Adipocyte (in vitro differentiated cells): ENCODE measurements at regions not wholly inside any gene's neighbourhood (a gene's known extent, or its start where the extent isn't known, plus 50 kb on each side); places are given as distances from the start of the nearest gene placed in this dataset.
"Not testable (repeated sequence)": the region's sequence is repeated elsewhere in the genome, so short reads cannot be mapped to it uniquely, and the experiment has no call there.

Experiments used
- DNase-seq: peaks from one replicate; pipeline ENCODE4 v3.0.0-alpha.2; 2015; ENCODE audit warnings: low read depth
- H3K27me3 ChIP-seq: replicated peaks from 2 replicates; pipeline ENCODE4 v1.7.0; 2013; ENCODE audit warnings: mild to moderate bottlenecking, low read length, moderate library complexity; ENCODE audit not compliant: control insufficient read depth, insufficient read depth
- H3K36me3 ChIP-seq: 2 replicates; pipeline ENCODE4 v1.7.0; 2013; ENCODE audit warnings: low read length, mild to moderate bottlenecking, moderate library complexity; ENCODE audit not compliant: control insufficient read depth, insufficient read depth, severe bottlenecking
- H3K4me1 ChIP-seq: 2 replicates; pipeline ENCODE4 v1.7.0; 2013; ENCODE audit warnings: mild to moderate bottlenecking, low read length, moderate library complexity; ENCODE audit not compliant: control insufficient read depth, insufficient read depth
- H3K4me3 ChIP-seq: 2 replicates; pipeline ENCODE4 v1.7.0; 2013; ENCODE audit warnings: mild to moderate bottlenecking, low read length, moderate library complexity
- H3K9ac ChIP-seq: 2 replicates; pipeline ENCODE4 v1.7.0; 2013; ENCODE audit warnings: mild to moderate bottlenecking, low read length, moderate library complexity
- H3K9me3 ChIP-seq: 2 replicates; pipeline ENCODE4 v1.7.0; 2013; ENCODE audit warnings: mild to moderate bottlenecking, low read length, moderate library complexity; ENCODE audit not compliant: control insufficient read depth

GRCh38 chr1:99361406-99361805 lies 97.1 kb downstream of the PLPPR4 start:
- Histone ChIP-seq H3K36me3 (no peaks in the 10 kb centered on the region), H3K27me3 (no peaks in the 10 kb centered on the region), H3K4me3 (no peak overlapping the region), H3K9ac (no peak overlapping the region), H3K4me1 (no peaks in the 10 kb centered on the region), H3K9me3 (no peaks in the 10 kb centered on the region)
- DNase-seq, result no peak

GRCh38 chr1:99363531-99363930 lies 99.2 kb downstream of the PLPPR4 start:
- Histone ChIP-seq H3K9ac (no peak overlapping the region), H3K27me3 (no peaks in the 10 kb centered on the region), H3K9me3 (no peaks in the 10 kb centered on the region), H3K36me3 (no peaks in the 10 kb centered on the region), H3K4me1 (no peaks in the 10 kb centered on the region), H3K4me3 (no peak overlapping the region)
- no peak for DNase-seq

- no peak for DNase-seq
- no peak overlapping the region for H3K4me3 ChIP-seq
- H3K9ac ChIP-seq, result no peak overlapping the region
- no peaks in the 10 kb centered on the region for H3K36me3 ChIP-seq
- no peaks in the 10 kb centered on the region for H3K27me3 ChIP-seq
- peaks cover 2% of the 10 kb centered on the region for H3K4me1 ChIP-seq
- H3K9me3 ChIP-seq, result no peaks in the 10 kb centered on the region
Measured at GRCh38 chr1:99365141-99365540, 100.8 kb downstream of the PLPPR4 start.

GRCh38 chr1:99365545-99365944 lies 101.3 kb downstream of the PLPPR4 start:
- Histone ChIP-seq H3K36me3 (no peaks in the 10 kb centered on the region), H3K9me3 (no peaks in the 10 kb centered on the region), H3K27me3 (no peaks in the 10 kb centered on the region), H3K9ac (no peak overlapping the region), H3K4me3 (no peak overlapping the region), H3K4me1 (peaks cover 6% of the 10 kb centered on the region)
- no peak for DNase-seq

GRCh38 chr1:99369154-99369553 lies 104.9 kb downstream of the PLPPR4 start:
- Histone ChIP-seq H3K36me3 (no peaks in the 10 kb centered on the region), H3K4me3 (no peak overlapping the region), H3K27me3 (no peaks in the 10 kb centered on the region), H3K9ac (no peak overlapping the region), H3K4me1 (peaks cover 20% of the 10 kb centered on the region), H3K9me3 (no peaks in the 10 kb centered on the region)
- no peak for DNase-seq

- no peak for DNase-seq
- H3K36me3 ChIP-seq, result no peaks in the 10 kb centered on the region
- no peaks in the 10 kb centered on the region for H3K9me3 ChIP-seq
- no peak overlapping the region for H3K9ac ChIP-seq
- peaks cover 20% of the 10 kb centered on the region for H3K4me1 ChIP-seq
- H3K27me3 ChIP-seq, result no peaks in the 10 kb centered on the region
- H3K4me3 ChIP-seq, result no peak overlapping the region
Measured at GRCh38 chr1:99370476-99370875, 106.2 kb downstream of the PLPPR4 start.

GRCh38 chr1:99371413-99371812 lies 107.1 kb downstream of the PLPPR4 start:
- no peaks in the 10 kb centered on the region for H3K9me3 ChIP-seq
- DNase-seq, result no peak
- no peaks in the 10 kb centered on the region for H3K27me3 ChIP-seq
- H3K9ac ChIP-seq, result no peak overlapping the region
- H3K4me3 ChIP-seq, result no peak overlapping the region
- peaks cover 20% of the 10 kb centered on the region for H3K4me1 ChIP-seq
- no peaks in the 10 kb centered on the region for H3K36me3 ChIP-seq

- Histone ChIP-seq H3K36me3 (no peaks in the 10 kb centered on the region), H3K27me3 (no peaks in the 10 kb centered on the region), H3K4me1 (peaks cover 21% of the 10 kb centered on the region), H3K9me3 (no peaks in the 10 kb centered on the region), H3K4me3 (no peak overlapping the region), H3K9ac (no peak overlapping the region)
- DNase-seq, result no peak
Measured at GRCh38 chr1:99374109-99374508, 109.8 kb downstream of the PLPPR4 start.

GRCh38 chr1:99374693-99375092 lies 110.4 kb downstream of the PLPPR4 start:
- not testable (repeated sequence) for H3K4me3 ChIP-seq, H3K36me3 ChIP-seq, H3K9ac ChIP-seq, DNase-seq, H3K9me3 ChIP-seq, H3K27me3 ChIP-seq
- H3K4me1 ChIP-seq, result peaks cover 22% of the 10 kb centered on the region

GRCh38 chr1:99384021-99384420 lies 119.7 kb downstream of the PLPPR4 start:
- no peaks in the 10 kb centered on the region for H3K27me3 ChIP-seq
- peaks cover 3% of the 10 kb centered on the region for H3K4me1 ChIP-seq
- no peaks in the 10 kb centered on the region for H3K9me3 ChIP-seq
- no peaks in the 10 kb centered on the region for H3K36me3 ChIP-seq
- no peak overlapping the region for H3K4me3 ChIP-seq
- no peak for DNase-seq
- no peak overlapping the region for H3K9ac ChIP-seq

GRCh38 chr1:99385852-99386251 lies 121.6 kb downstream of the PLPPR4 start:
- no peaks in the 10 kb centered on the region for H3K27me3 ChIP-seq
- H3K4me1 ChIP-seq, result no peaks in the 10 kb centered on the region
- no peak for DNase-seq
- no peak overlapping the region for H3K9ac ChIP-seq
- no peak overlapping the region for H3K4me3 ChIP-seq
- H3K9me3 ChIP-seq, result no peaks in the 10 kb centered on the region
- no peaks in the 10 kb centered on the region for H3K36me3 ChIP-seq

- Histone ChIP-seq H3K4me3 (no peak overlapping the region), H3K4me1 (no peaks in the 10 kb centered on the region), H3K27me3 (no peaks in the 10 kb centered on the region), H3K36me3 (no peaks in the 10 kb centered on the region), H3K9ac (no peak overlapping the region), H3K9me3 (no peaks in the 10 kb centered on the region)
- no peak for DNase-seq
Measured at GRCh38 chr1:99396389-99396788, 132.1 kb downstream of the PLPPR4 start.
